ENCODE measurements at regions not wholly inside any gene's neighbourhood (a gene's known extent, or its start where the extent isn't known, plus 50 kb on each side); places are given as distances from the start of the nearest gene placed in this dataset.

GRCh38 chr4:23477905-23478304 is 411.9 kb downstream of the PPARGC1A start:
- TF ChIP-seq CTCF (IDR thresholded peaks at IDR 0.05): no peak
- Histone ChIP-seq H3K4me1 (no peaks in the 10 kb centered on the region), H3K4me3 (no peak overlapping the region), H3K27ac (no peak overlapping the region), H3K9me3 (no peaks in the 10 kb centered on the region), H3K27me3 (ENCODE audit: low read depth) (no peaks in the 10 kb centered on the region), H3K36me3 (no peaks in the 10 kb centered on the region)
- ATAC-seq (no peak), DNase-seq (no peak)
- intact Hi-C loops (cut with DNase I): no loop called here

DNA sequence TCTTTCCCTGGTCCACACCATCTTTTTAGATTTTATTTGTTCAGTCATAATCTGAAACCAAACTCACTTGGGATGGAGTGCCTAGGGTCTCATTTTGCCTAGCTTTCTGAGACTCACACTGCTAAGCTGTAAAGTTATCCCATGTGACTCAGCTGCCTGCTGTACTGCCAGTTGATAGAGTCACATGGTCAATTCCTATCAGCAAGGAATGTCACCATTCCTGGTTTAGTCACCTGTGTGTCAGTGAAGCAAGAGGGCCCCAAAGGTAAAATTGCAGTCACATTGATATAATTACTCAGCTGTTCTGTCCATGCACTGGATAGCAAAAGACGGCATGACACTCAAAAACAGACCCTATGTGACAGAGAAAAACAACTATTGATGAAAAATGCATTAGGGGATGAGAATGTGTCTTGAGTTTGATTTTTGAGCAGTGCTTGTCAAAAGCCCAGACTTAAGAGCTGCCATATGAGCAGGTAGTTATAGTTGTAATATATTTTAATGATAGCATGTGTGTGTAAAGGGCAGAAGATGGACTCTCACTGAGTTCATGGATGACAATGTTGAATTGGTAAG is 413.2 kb downstream of the PPARGC1A start:
- DNase-seq: no peak
- no peak for TF ChIP-seq CTCF (IDR thresholded peaks at IDR 0.05)
- no peaks in the 10 kb centered on the region for H3K27me3 ChIP-seq (ENCODE audit: low read depth)
- H3K4me1 ChIP-seq: no peaks in the 10 kb centered on the region
- intact Hi-C loops (cut with DNase I): no loop called here
- no peak overlapping the region for H3K27ac ChIP-seq
- H3K36me3 ChIP-seq: no peaks in the 10 kb centered on the region
- no peak for ATAC-seq
- H3K4me3 ChIP-seq: no peak overlapping the region
- H3K9me3 ChIP-seq: no peaks in the 10 kb centered on the region

DNA sequence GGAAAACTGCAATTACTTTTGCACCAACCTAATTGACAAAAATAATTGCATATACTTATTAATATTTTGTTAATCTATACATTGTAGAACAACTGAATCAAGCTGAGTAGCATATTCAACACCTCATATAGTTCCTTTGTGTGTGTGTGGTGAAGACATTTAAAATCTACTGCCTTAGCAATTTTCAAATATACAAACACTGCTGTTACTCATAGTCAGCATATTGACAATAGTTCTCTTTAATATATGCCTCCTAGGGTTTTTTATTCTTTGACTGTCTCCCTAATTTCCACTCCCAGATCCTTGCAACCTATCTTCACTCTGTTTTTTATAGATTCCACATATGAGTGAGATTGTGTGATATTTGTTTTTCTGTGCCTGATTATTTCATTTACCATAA is 426.8 kb downstream of the PPARGC1A start:
- DNase-seq (no peak), ATAC-seq (no peak)
- intact Hi-C loops (cut with DNase I): no loop called here
- Histone ChIP-seq H3K9me3 (peaks cover 7% of the 10 kb centered on the region), H3K4me3 (no peak overlapping the region), H3K4me1 (no peaks in the 10 kb centered on the region), H3K27ac (no peak overlapping the region), H3K27me3 (ENCODE audit: low read depth) (no peaks in the 10 kb centered on the region), H3K36me3 (no peaks in the 10 kb centered on the region)
- no peak for TF ChIP-seq CTCF (IDR thresholded peaks at IDR 0.05)

GRCh38 chr4:23458054-23458453 is 431.8 kb downstream of the PPARGC1A start:
- intact Hi-C loops (cut with DNase I): no loop called here
- no peaks in the 10 kb centered on the region for H3K27me3 ChIP-seq (ENCODE audit: low read depth)
- H3K9me3 ChIP-seq: no peaks in the 10 kb centered on the region
- no peak for ATAC-seq
- H3K27ac ChIP-seq: no peak overlapping the region
- no peak overlapping the region for H3K4me3 ChIP-seq
- TF ChIP-seq CTCF (IDR thresholded peaks at IDR 0.05): no peak
- H3K4me1 ChIP-seq: no peaks in the 10 kb centered on the region
- no peaks in the 10 kb centered on the region for H3K36me3 ChIP-seq
- DNase-seq: no peak

DNA sequence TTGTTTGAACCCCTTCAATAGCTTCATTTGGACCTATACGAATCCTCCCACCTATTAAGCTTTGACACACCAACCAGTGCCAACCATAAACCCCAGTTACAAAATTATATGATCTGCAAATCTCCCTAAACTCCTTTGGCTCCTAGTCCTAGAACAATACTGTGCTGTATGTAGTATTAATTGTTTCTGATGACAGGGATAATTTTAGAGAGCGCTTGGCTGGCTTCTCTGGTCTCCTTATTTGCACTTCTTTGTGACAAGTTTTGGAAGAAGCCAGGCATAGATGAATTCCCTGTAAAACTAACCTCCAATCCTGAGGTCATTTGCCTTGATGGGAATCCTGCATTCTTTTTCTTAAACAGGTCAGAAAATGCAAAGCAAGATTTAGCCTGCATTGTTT is 433.0 kb downstream of the PPARGC1A start:
- H3K9me3 ChIP-seq: no peaks in the 10 kb centered on the region
- H3K27me3 ChIP-seq (ENCODE audit: low read depth): no peaks in the 10 kb centered on the region
- no peaks in the 10 kb centered on the region for H3K4me1 ChIP-seq
- H3K4me3 ChIP-seq: no peak overlapping the region
- no peak for ATAC-seq
- intact Hi-C loops (cut with DNase I): no loop called here
- no peak overlapping the region for H3K27ac ChIP-seq
- H3K36me3 ChIP-seq: no peaks in the 10 kb centered on the region
- no peak for DNase-seq
- no peak for TF ChIP-seq CTCF (IDR thresholded peaks at IDR 0.05)
